A673 (cell line): ENCODE measurements at regions not wholly inside any gene's neighbourhood (a gene's known extent, or its start where the extent isn't known, plus 50 kb on each side); places are given as distances from the start of the nearest gene placed in this dataset.
"Not testable (repeated sequence)": the region's sequence is repeated elsewhere in the genome, so short reads cannot be mapped to it uniquely, and the experiment has no call there.

ENCODE experiments used
- BruUV-seq: library from RNA; stranded (reverse); fragments of 400-500 nt; replicated peaks from 2 replicates; lab custom pipeline; 2021; lab: Mats Ljungman, UMichigan
- CTCF ChIA-PET: fragments of 300-600 bp; sonication (Branson Sonifier 250); formaldehyde crosslinking; loops from one replicate; lab custom pipeline; 2022; ENCODE audit warnings: antibody characterized with exemption; lab: Charles Lee
- POLR2A ChIA-PET: fragments of 300-600 bp; sonication (Branson Sonifier 250); formaldehyde crosslinking; loops from one replicate; lab custom pipeline; 2022; ENCODE audit warnings: antibody characterized with exemption; ENCODE audit not compliant: low non-redundant PET; lab: Charles Lee
- DNase-seq: peaks from one replicate; pipeline ENCODE4 v3.0.0-alpha.2; 2015; ENCODE audit warnings: low spot score
- H3K27ac ChIP-seq: fragments of 200-600 bp; sonication (generic); 2 replicates; pipeline ENCODE4 v1.5.1; 2016; ENCODE audit warnings: mixed run types, low read depth, mild to moderate bottlenecking, mixed read lengths, antibody characterized with exemption, low read length; ENCODE audit not compliant: poor library complexity, severe bottlenecking
- H3K27me3 ChIP-seq: fragments of 200-600 bp; sonication (generic); replicated peaks from 2 replicates; pipeline ENCODE4 v1.6.1; 2017; ENCODE audit warnings: mixed run types, low read depth, mild to moderate bottlenecking, mixed read lengths, antibody characterized with exemption, low read length; ENCODE audit not compliant: insufficient read depth, poor library complexity
- H3K36me3 ChIP-seq: fragments of 200-600 bp; sonication (generic); 2 replicates; pipeline ENCODE4 v1.6.1; 2016; ENCODE audit warnings: mixed run types, mild to moderate bottlenecking, mixed read lengths, antibody characterized with exemption, low read length; ENCODE audit not compliant: insufficient read depth, poor library complexity, severe bottlenecking
- H3K4me1 ChIP-seq: fragments of 200-600 bp; sonication (generic); 2 replicates; pipeline ENCODE4 v1.6.1; 2017; ENCODE audit warnings: mixed run types, mild to moderate bottlenecking, mixed read lengths, antibody characterized with exemption, low read length; ENCODE audit not compliant: insufficient read depth, poor library complexity, severe bottlenecking
- H3K4me3 ChIP-seq: fragments of 200-600 bp; sonication (generic); 2 replicates; pipeline ENCODE4 v1.5.1; 2016; ENCODE audit warnings: low read depth, mixed run types, mild to moderate bottlenecking, mixed read lengths, low read length; ENCODE audit not compliant: poor library complexity, severe bottlenecking
- H3K9me3 ChIP-seq: fragments of 200-600 bp; sonication (generic); 2 replicates; pipeline ENCODE4 v1.6.1; 2016; ENCODE audit warnings: mixed run types, low read depth, mild to moderate bottlenecking, mixed read lengths, antibody characterized with exemption, low read length; ENCODE audit not compliant: poor library complexity, severe bottlenecking
- EZH2 ChIP-seq: fragments of 200-600 bp; sonication (generic); IDR thresholded peaks from 2 replicates; pipeline ENCODE4 v1.6.1; 2017; ENCODE audit warnings: borderline replicate concordance, low read depth, mild to moderate bottlenecking, mixed read lengths, antibody characterized with exemption, low read length; ENCODE audit not compliant: poor library complexity, severe bottlenecking
- intact Hi-C: fragments of 100-400 bp; cut with micrococcal nuclease; formaldehyde crosslinking; loops from one replicate; pipeline ENCODE4 v1.10.0; 2022; ENCODE audit not compliant: unreplicated experiment
- TF ChIP-seq, protein P1 (sequence below): fragments of 300-800, 200-600 bp; sonication (generic); conservative IDR thresholded peaks from 2 replicates; pipeline ENCODE4 v1.5.1; 2017; ENCODE audit warnings: low read depth, mild to moderate bottlenecking, antibody characterized with exemption, low read length, moderate library complexity, mixed read lengths

DNA sequence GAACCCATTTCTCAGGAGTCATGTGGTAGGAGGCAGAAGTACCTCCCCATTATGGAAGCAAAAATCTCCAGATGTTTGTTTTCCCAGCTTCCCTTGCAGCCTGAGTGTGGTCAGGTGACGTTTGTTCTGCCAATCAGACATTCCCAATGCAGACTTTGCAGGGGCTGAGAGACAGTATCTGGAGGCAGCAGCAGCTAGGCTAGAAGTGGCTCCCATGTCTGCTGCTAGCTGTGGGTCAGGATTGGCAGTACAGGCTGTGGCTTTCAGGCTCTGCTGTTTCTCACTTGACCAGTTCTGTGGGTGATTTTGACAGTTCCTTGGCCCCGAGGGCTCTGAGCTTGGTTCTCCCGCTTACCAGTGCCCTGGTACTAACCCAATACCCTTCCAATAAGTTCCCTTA, 58.6 kb upstream of the NBPF3 start:
- ChIA-PET CTCF (interaction anchor here (1.2 kb wide), 1 partner anchor 13 kb away, joined by 4 read pairs; no protein-coding TSS in a partner anchor), POLR2A (interaction anchor here (0.5 kb wide), 1 partner anchor 379 kb away, joined by 3 read pairs; no protein-coding TSS in a partner anchor)
- no peaks in the 10 kb centered on the region for H3K36me3 ChIP-seq
- no peaks in the 10 kb centered on the region for H3K9me3 ChIP-seq
- BruUV-seq: no TSS peak
- no peaks in the 10 kb centered on the region for H3K27me3 ChIP-seq
- H3K27ac ChIP-seq: no peak overlapping the region
- no peaks in the 10 kb centered on the region for H3K4me1 ChIP-seq
- intact Hi-C loops: no loop called here
- no peak overlapping the region for H3K4me3 ChIP-seq
- DNase-seq: peak; percentile 14
- TF ChIP-seq EZH2: no peak
- TF ChIP-seq, protein P1, sequence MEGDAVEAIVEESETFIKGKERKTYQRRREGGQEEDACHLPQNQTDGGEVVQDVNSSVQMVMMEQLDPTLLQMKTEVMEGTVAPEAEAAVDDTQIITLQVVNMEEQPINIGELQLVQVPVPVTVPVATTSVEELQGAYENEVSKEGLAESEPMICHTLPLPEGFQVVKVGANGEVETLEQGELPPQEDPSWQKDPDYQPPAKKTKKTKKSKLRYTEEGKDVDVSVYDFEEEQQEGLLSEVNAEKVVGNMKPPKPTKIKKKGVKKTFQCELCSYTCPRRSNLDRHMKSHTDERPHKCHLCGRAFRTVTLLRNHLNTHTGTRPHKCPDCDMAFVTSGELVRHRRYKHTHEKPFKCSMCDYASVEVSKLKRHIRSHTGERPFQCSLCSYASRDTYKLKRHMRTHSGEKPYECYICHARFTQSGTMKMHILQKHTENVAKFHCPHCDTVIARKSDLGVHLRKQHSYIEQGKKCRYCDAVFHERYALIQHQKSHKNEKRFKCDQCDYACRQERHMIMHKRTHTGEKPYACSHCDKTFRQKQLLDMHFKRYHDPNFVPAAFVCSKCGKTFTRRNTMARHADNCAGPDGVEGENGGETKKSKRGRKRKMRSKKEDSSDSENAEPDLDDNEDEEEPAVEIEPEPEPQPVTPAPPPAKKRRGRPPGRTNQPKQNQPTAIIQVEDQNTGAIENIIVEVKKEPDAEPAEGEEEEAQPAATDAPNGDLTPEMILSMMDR: no peak

DNA sequence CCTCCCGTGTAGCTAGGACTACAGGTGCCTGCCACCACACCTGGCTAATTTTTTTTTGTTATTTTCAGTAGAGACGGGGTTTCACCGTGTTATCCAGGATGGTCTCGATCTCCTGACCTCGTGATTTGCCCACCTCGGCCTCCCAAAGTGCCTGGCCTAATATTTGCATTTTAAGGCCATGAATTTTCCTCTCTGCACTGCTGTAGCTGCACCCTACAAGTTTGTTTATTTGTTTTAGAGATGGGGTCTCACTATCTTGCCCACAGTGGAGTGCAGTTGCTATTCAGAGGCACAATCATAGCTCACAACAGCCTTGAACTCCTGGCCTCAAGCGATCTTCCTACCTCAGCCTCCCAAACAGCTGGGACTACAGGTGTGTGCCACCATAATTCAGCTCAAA, 59.8 kb upstream of the NBPF3 start:
- BruUV-seq, H3K9me3 ChIP-seq, CTCF ChIA-PET, DNase-seq, H3K27ac ChIP-seq, H3K4me3 ChIP-seq, intact Hi-C loops, POLR2A ChIA-PET, H3K36me3 ChIP-seq, H3K27me3 ChIP-seq, H3K4me1 ChIP-seq: not testable (repeated sequence)

DNA sequence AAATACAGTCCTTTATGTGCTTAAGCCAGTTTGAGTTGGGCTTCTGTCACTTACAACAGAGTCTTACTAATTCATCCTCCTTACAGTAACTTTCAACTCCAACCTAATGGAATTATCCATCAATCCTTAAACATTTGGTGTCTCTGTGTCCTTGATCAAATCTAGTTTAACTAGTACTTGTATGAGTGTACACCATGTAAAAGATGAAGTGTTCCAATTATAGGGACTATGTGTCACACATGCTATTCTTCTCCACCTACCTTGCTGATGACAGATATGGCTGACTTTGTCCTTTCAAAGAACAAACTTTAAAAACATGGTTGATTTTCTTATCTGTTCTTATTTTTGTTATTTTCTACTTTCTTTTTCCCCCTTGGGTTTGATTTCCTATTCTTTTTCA, 60.4 kb upstream of the NBPF3 start:
- Histone ChIP-seq H3K27ac (no peak overlapping the region), H3K4me1 (no peaks in the 10 kb centered on the region), H3K4me3 (no peak overlapping the region), H3K36me3 (no peaks in the 10 kb centered on the region), H3K9me3 (no peaks in the 10 kb centered on the region), H3K27me3 (no peaks in the 10 kb centered on the region)
- TF ChIP-seq, protein P1: no peak
- no peak for TF ChIP-seq EZH2
- DNase-seq: no peak
- POLR2A ChIA-PET: interaction anchor here (0.7 kb wide), 1 partner anchor 702 kb away, joined by 3 read pairs; no protein-coding TSS in a partner anchor
- BruUV-seq: no TSS peak
- intact Hi-C loops: no loop called here
- CTCF ChIA-PET: no interaction called here

DNA sequence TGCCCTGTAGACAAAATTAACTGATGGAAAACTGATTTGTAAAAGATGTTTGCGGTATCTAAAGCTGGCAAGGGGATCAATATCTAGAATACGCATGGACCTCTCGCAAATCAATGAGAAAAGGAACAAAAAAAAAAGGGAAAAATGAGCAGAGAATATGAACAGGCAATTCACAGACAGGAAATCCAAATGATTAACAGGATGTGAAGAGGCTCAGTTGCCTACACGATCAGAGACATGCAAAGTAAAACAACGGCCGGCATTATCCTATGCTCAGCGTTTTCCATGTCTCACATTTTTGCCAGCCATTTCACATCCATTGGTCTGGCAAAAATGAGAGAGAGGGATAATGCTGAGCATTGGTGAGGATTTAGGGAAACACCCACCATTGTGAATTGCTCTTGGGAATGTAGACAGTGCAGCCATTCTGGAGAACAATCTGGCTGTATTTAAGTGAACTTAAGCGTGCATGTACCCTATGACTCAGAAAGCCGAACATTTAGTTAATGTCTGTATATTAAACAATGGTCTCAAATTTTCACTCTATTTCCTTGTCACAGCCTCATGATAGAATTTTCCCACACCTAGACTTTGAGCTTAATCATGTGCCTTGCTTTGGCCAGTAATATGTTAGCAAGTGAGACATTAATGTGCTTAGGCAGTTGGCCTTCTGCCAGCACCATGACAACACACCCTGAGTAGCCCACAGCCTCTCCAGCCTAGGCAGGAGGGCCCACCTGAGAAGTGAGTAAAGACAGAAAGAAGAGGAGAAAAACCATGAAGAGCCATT, 61.0 kb upstream of the NBPF3 start:
- peak; percentile 30 for DNase-seq
- BruUV-seq: no TSS peak

More for the DNA sequence above, 61.0 kb upstream of the NBPF3 start:
- H3K4me3 ChIP-seq: no peak overlapping the region
- POLR2A ChIA-PET: interaction anchor here (0.7 kb wide), 1 partner anchor 701 kb away, joined by 3 read pairs; no protein-coding TSS in a partner anchor
- CTCF ChIA-PET: no interaction called here
- H3K36me3 ChIP-seq: no peaks in the 10 kb centered on the region
- TF ChIP-seq EZH2: no peak
- TF ChIP-seq, protein P1: no peak
- H3K9me3 ChIP-seq: no peaks in the 10 kb centered on the region
- H3K27ac ChIP-seq: no peak overlapping the region
- no peaks in the 10 kb centered on the region for H3K27me3 ChIP-seq
- intact Hi-C loops: no loop called here
- no peaks in the 10 kb centered on the region for H3K4me1 ChIP-seq
